GM23338 (cell line): ENCODE measurements at regions not wholly inside any gene's neighbourhood (a gene's known extent, or its start where the extent isn't known, plus 50 kb on each side); places are given as distances from the start of the nearest gene placed in this dataset.

Experiments used
- ATAC-seq: fragments of 200-7000 bp; cut with Tn5 transposase; 3 replicates; pipeline ENCODE4 v1.9.1; 2020
- DNase-seq: peaks from one replicate; pipeline ENCODE4 v3.0.0-alpha.2; 2015; ENCODE audit warnings: low spot score
- H2AFZ ChIP-seq: fragments of 200-600 bp; sonication (generic); 2 replicates; pipeline ENCODE4 v1.8.0; 2016; ENCODE audit warnings: antibody characterized with exemption, mild to moderate bottlenecking, moderate library complexity
- H3F3A ChIP-seq: fragments of 200-600 bp; sonication (generic); replicated peaks from 2 replicates; pipeline ENCODE4 v1.8.0; 2017; ENCODE audit warnings: antibody characterized with exemption, mixed run types, low read depth
- H3K27ac ChIP-seq: fragments of 200-600 bp; sonication (generic); 2 replicates; pipeline ENCODE4 v1.6.1; 2016; ENCODE audit warnings: low read depth
- H3K27me3 ChIP-seq: fragments of 200-600 bp; sonication (generic); 2 replicates; pipeline ENCODE4 v1.8.0; 2016; ENCODE audit warnings: mild to moderate bottlenecking, mixed run types, moderate library complexity; ENCODE audit not compliant: insufficient read depth
- H3K36me3 ChIP-seq: fragments of 200-600 bp; sonication (generic); 2 replicates; pipeline ENCODE4 v1.8.0; 2016; ENCODE audit warnings: mild to moderate bottlenecking; ENCODE audit not compliant: insufficient read depth
- H3K4me1 ChIP-seq: fragments of 200-600 bp; sonication (generic); 2 replicates; pipeline ENCODE4 v1.8.0; 2016; ENCODE audit warnings: mild to moderate bottlenecking, moderate library complexity; ENCODE audit not compliant: insufficient read depth
- H3K4me2 ChIP-seq: fragments of 200-600 bp; sonication (generic); 2 replicates; pipeline ENCODE4 v1.7.1; 2017; ENCODE audit warnings: mixed run types
- H3K4me3 ChIP-seq: fragments of 200-600 bp; sonication (generic); 2 replicates; pipeline ENCODE4 v1.6.1; 2016; ENCODE audit warnings: mixed run types
- H3K79me2 ChIP-seq: fragments of 200-600 bp; sonication (generic); replicated peaks from 2 replicates; pipeline ENCODE4 v1.8.0; 2017; ENCODE audit warnings: mild to moderate bottlenecking; ENCODE audit not compliant: insufficient read depth
- H3K9me2 ChIP-seq: fragments of 200-600 bp; sonication (generic); 2 replicates; pipeline ENCODE4 v1.8.0; 2017; ENCODE audit not compliant: insufficient read depth
- H4K20me1 ChIP-seq: fragments of 200-600 bp; sonication (generic); replicated peaks from 2 replicates; pipeline ENCODE4 v1.8.0; 2017; ENCODE audit warnings: mild to moderate bottlenecking; ENCODE audit not compliant: insufficient read depth
- H3K27ac Mint-ChIP-seq: 2 replicates; pipeline ENCODE4 v1.8.0; 2020; ENCODE audit warnings: inconsistent platforms, mild to moderate bottlenecking, moderate library complexity, mixed read lengths
- H3K27me3 Mint-ChIP-seq: 3 replicates; pipeline ENCODE4 v1.8.0; 2022; ENCODE audit warnings: low read depth, mild to moderate bottlenecking, moderate library complexity, mixed read lengths, inconsistent platforms; ENCODE audit not compliant: insufficient read depth, poor library complexity
- H3K36me3 Mint-ChIP-seq: 3 replicates; pipeline ENCODE4 v1.8.0; 2021; ENCODE audit warnings: low read depth, mild to moderate bottlenecking, inconsistent platforms, moderate library complexity, mixed read lengths
- H3K4me1 Mint-ChIP-seq: 3 replicates; pipeline ENCODE4 v1.8.0; 2020; ENCODE audit warnings: mild to moderate bottlenecking, inconsistent platforms, mixed read lengths
- H3K4me3 Mint-ChIP-seq: 3 replicates; pipeline ENCODE4 v1.8.0; 2021; ENCODE audit warnings: moderate library complexity, mild to moderate bottlenecking, inconsistent platforms, mixed read lengths
- H3K9me3 Mint-ChIP-seq: 3 replicates; pipeline ENCODE4 v1.8.0; 2020; ENCODE audit warnings: moderate library complexity, mild to moderate bottlenecking, inconsistent platforms, mixed read lengths
- CREB1 ChIP-seq: fragments of 250-450 bp; sonication (Bioruptor Pico); IDR thresholded peaks from 2 replicates; pipeline ENCODE4 v1.5.0; 2020; ENCODE audit warnings: low read depth, mild to moderate bottlenecking, moderate library complexity
- CTCF ChIP-seq, 2 experiments: fragments of 200-600 bp in 1 of 2; sonication (generic) in 1 of 2; conservative IDR thresholded peaks; 2 replicates each; pipeline versions ENCODE4 v1.5.1 to v1.6.1; 2016 to 2017; ENCODE audit warnings: antibody characterized with exemption in 2 of 2, low read depth in 2 of 2, mild to moderate bottlenecking in 2 of 2, moderate library complexity in 1 of 2
- EZH2 ChIP-seq: fragments of 200-600 bp; sonication (generic); IDR thresholded peaks from one replicate; pipeline ENCODE4 v1.8.0; 2017; ENCODE audit warnings: antibody characterized with exemption, mild to moderate bottlenecking, low read depth; ENCODE audit not compliant: unreplicated experiment
- EZH2phosphoT487 ChIP-seq: fragments of 200-600 bp; sonication (generic); IDR thresholded peaks from one replicate; pipeline ENCODE4 v1.8.1; 2018; ENCODE audit warnings: antibody characterized with exemption; ENCODE audit not compliant: unreplicated experiment
- JUNB ChIP-seq: IDR thresholded peaks from one replicate; pipeline ENCODE4 v1.6.1; 2016; ENCODE audit warnings: antibody characterized with exemption; ENCODE audit not compliant: unreplicated experiment
- REST ChIP-seq: IDR thresholded peaks from one replicate; pipeline ENCODE4 v1.6.1; 2018; ENCODE audit warnings: antibody characterized with exemption; ENCODE audit not compliant: unreplicated experiment
- STAT1 ChIP-seq: IDR thresholded peaks from one replicate; pipeline ENCODE4 v1.6.1; 2016; ENCODE audit warnings: antibody characterized with exemption; ENCODE audit not compliant: unreplicated experiment
- ZNF114 ChIP-seq: fragments of 250-450 bp; sonication (Bioruptor Pico); IDR thresholded peaks from 2 replicates; pipeline ENCODE4 v1.5.0; 2020; ENCODE audit warnings: mild to moderate bottlenecking, moderate library complexity
- ZNF331 ChIP-seq: fragments of 250-450 bp; sonication (Bioruptor Pico); IDR thresholded peaks from 2 replicates; pipeline ENCODE4 v1.5.0; 2020; ENCODE audit warnings: low read depth, mild to moderate bottlenecking, moderate library complexity
- ZNF462 ChIP-seq: fragments of 250-450 bp; sonication (Bioruptor Pico); IDR thresholded peaks from 2 replicates; pipeline ENCODE4 v1.5.0; 2020; ENCODE audit warnings: mild to moderate bottlenecking, moderate library complexity

GRCh38 chr6:2528156-2528555 lies 222.6 kb downstream of the MYLK4 start:
- Histone ChIP-seq H3K4me1 (no peaks in the 10 kb centered on the region), H3K27me3 (no peaks in the 10 kb centered on the region), H3K27ac (no peak overlapping the region), H3K4me3 (no peak overlapping the region), H3K36me3 (no peaks in the 10 kb centered on the region), H4K20me1 (no peaks in the 10 kb centered on the region), H3F3A (no peaks in the 10 kb centered on the region), H2AFZ (no peak overlapping the region), H3K79me2 (no peaks in the 10 kb centered on the region), H3K9me2 (0 out of 2 replicates have a peak, but pooled peaks cover 9% of the 10 kb centered on the region), H3K4me2 (no peak overlapping the region)
- Mint-ChIP-seq H3K27me3 (peaks cover 4% of the 10 kb centered on the region), H3K4me1 (peaks cover 6% of the 10 kb centered on the region; the same call in 2 of the 3 replicates), H3K36me3 (peaks cover 7% of the 10 kb centered on the region; the same call in 2 of the 3 replicates), H3K9me3 (peaks cover 22% of the 10 kb centered on the region), H3K27ac (no peak overlapping the region), H3K4me3 (no peak overlapping the region)
- no peak for ATAC-seq
- TF ChIP-seq STAT1 (no peak), JUNB (no peak), ZNF114 (CRISPR knock-in tag) (no peak), ZNF331 (no peak), CTCF (conservative IDR thresholded peaks at IDR 0.05; ENCODE audit: low read depth in 2 of 2) (no peak)
- DNase-seq = no peak

GRCh38 chr6:2526766-2527165 lies 224.0 kb downstream of the MYLK4 start:
- TF ChIP-seq ZNF331 (no peak), STAT1 (no peak), EZH2 (no peak), REST (no peak), CREB1 (CRISPR knock-in tag) (no peak), EZH2phosphoT487 (no peak), ZNF462 (CRISPR knock-in tag) (no peak)

More at GRCh38 chr6:2526766-2527165, 224.0 kb downstream of the MYLK4 start:
- Histone ChIP-seq H3K79me2 (no peaks in the 10 kb centered on the region), H3K4me2 (no peak overlapping the region), H3K36me3 (no peaks in the 10 kb centered on the region), H3K27me3 (no peaks in the 10 kb centered on the region), H3K27ac (no peak overlapping the region), H3K4me1 (no peaks in the 10 kb centered on the region), H3K9me2 (0 out of 2 replicates have a peak, but pooled peaks cover 6% of the 10 kb centered on the region), H3F3A (no peaks in the 10 kb centered on the region), H3K4me3 (no peak overlapping the region), H2AFZ (no peak overlapping the region), H4K20me1 (no peaks in the 10 kb centered on the region)
- Mint-ChIP-seq H3K9me3 (peaks cover 25% of the 10 kb centered on the region), H3K27me3 (peaks cover 4% of the 10 kb centered on the region), H3K27ac (no peak overlapping the region), H3K4me3 (no peak overlapping the region), H3K4me1 (peaks cover 6% of the 10 kb centered on the region; the same call in 2 of the 3 replicates), H3K36me3 (peaks cover 7% of the 10 kb centered on the region; the same call in 2 of the 3 replicates)
- ATAC-seq = no peak
- DNase-seq = no peak
